Neural cell (in vitro differentiated cells): ENCODE measurements at regions not wholly inside any gene's neighbourhood (a gene's known extent, or its start where the extent isn't known, plus 50 kb on each side); places are given as distances from the start of the nearest gene placed in this dataset.

Source experiments
- EP300 ChIP-seq: fragments of 450-650 bp; conservative IDR thresholded peaks from 2 replicates; pipeline ENCODE4 v1.6.1; 2014; ENCODE audit warnings: antibody characterized with exemption, mild to moderate bottlenecking, moderate library complexity; ENCODE audit not compliant: poor library complexity, severe bottlenecking
- EZH2 ChIP-seq: fragments of 200-600, 300-800 bp; shearing (Covaris generic), sonication (generic); IDR thresholded peaks from 2 replicates; pipeline ENCODE4 v1.6.1; 2014; ENCODE audit warnings: antibody characterized with exemption, low read length, borderline replicate concordance, mild to moderate bottlenecking; ENCODE audit not compliant: insufficient read depth, poor library complexity, severe bottlenecking
- MXI1 ChIP-seq: fragments of 450-650 bp; conservative IDR thresholded peaks from 2 replicates; pipeline ENCODE4 v1.6.1; 2014; ENCODE audit warnings: antibody characterized with exemption, mild to moderate bottlenecking; ENCODE audit not compliant: poor library complexity, severe bottlenecking
- POLR2AphosphoS5 ChIP-seq: IDR thresholded peaks from 2 replicates; pipeline ENCODE4 v1.6.1; 2012
- RAD21 ChIP-seq: fragments of 450-650 bp; conservative IDR thresholded peaks from 2 replicates; pipeline ENCODE4 v1.6.1; 2014; ENCODE audit warnings: antibody characterized with exemption, mild to moderate bottlenecking, moderate library complexity
- SMC3 ChIP-seq: fragments of 450-650 bp; conservative IDR thresholded peaks from 2 replicates; pipeline ENCODE4 v1.6.1; 2014; ENCODE audit warnings: antibody characterized with exemption, mild to moderate bottlenecking, moderate library complexity; ENCODE audit not compliant: poor library complexity
- TAF1 ChIP-seq: IDR thresholded peaks from 2 replicates; pipeline ENCODE4 v1.6.1; 2012; ENCODE audit warnings: low read depth
- TF ChIP-seq, protein P1 (sequence below): fragments of 450-650 bp; IDR thresholded peaks from 2 replicates; pipeline ENCODE4 v1.5.1; 2014; ENCODE audit warnings: antibody characterized with exemption, mild to moderate bottlenecking, moderate library complexity; ENCODE audit not compliant: poor library complexity, severe bottlenecking
- TF ChIP-seq, protein P2 (sequence below): IDR thresholded peaks from 2 replicates; pipeline ENCODE4 v1.6.1; 2012; ENCODE audit warnings: borderline replicate concordance

DNA sequence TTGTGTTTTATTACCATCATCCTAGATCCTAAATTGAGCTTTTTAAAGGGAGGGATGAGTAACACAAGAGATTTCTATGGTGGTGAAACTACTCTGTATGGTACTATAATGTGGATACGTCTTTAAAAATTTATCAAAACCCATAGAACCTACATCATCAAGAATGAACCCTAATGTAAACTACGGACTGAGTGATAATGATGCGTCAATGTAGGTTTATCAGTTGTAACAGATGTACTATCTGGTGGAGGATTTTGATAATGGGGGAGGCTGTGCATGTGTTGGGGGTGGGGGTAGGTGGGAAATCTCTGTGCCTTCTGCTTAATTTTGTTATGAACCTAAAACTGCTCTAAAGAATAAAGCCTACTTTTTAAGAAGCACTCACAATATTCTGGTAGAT, 724.1 kb upstream of the SOX9 start:
- TF ChIP-seq, protein P1, sequence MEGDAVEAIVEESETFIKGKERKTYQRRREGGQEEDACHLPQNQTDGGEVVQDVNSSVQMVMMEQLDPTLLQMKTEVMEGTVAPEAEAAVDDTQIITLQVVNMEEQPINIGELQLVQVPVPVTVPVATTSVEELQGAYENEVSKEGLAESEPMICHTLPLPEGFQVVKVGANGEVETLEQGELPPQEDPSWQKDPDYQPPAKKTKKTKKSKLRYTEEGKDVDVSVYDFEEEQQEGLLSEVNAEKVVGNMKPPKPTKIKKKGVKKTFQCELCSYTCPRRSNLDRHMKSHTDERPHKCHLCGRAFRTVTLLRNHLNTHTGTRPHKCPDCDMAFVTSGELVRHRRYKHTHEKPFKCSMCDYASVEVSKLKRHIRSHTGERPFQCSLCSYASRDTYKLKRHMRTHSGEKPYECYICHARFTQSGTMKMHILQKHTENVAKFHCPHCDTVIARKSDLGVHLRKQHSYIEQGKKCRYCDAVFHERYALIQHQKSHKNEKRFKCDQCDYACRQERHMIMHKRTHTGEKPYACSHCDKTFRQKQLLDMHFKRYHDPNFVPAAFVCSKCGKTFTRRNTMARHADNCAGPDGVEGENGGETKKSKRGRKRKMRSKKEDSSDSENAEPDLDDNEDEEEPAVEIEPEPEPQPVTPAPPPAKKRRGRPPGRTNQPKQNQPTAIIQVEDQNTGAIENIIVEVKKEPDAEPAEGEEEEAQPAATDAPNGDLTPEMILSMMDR = no peak
- TF ChIP-seq TAF1 = no peak
- no peak for TF ChIP-seq MXI1
- no peak for TF ChIP-seq SMC3
- no peak for TF ChIP-seq POLR2AphosphoS5
- TF ChIP-seq, protein P2, sequence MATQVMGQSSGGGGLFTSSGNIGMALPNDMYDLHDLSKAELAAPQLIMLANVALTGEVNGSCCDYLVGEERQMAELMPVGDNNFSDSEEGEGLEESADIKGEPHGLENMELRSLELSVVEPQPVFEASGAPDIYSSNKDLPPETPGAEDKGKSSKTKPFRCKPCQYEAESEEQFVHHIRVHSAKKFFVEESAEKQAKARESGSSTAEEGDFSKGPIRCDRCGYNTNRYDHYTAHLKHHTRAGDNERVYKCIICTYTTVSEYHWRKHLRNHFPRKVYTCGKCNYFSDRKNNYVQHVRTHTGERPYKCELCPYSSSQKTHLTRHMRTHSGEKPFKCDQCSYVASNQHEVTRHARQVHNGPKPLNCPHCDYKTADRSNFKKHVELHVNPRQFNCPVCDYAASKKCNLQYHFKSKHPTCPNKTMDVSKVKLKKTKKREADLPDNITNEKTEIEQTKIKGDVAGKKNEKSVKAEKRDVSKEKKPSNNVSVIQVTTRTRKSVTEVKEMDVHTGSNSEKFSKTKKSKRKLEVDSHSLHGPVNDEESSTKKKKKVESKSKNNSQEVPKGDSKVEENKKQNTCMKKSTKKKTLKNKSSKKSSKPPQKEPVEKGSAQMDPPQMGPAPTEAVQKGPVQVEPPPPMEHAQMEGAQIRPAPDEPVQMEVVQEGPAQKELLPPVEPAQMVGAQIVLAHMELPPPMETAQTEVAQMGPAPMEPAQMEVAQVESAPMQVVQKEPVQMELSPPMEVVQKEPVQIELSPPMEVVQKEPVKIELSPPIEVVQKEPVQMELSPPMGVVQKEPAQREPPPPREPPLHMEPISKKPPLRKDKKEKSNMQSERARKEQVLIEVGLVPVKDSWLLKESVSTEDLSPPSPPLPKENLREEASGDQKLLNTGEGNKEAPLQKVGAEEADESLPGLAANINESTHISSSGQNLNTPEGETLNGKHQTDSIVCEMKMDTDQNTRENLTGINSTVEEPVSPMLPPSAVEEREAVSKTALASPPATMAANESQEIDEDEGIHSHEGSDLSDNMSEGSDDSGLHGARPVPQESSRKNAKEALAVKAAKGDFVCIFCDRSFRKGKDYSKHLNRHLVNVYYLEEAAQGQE = no peak
- no peak for TF ChIP-seq RAD21
- TF ChIP-seq EZH2 = no peak
- no peak for TF ChIP-seq EP300
